Adrenal gland (tissue), 5 donors: ENCODE measurements at regions not wholly inside any gene's neighbourhood (a gene's known extent, or its start where the extent isn't known, plus 50 kb on each side); places are given as distances from the start of the nearest gene placed in this dataset.

Source experiments
- POLR2A ChIP-seq, 2 donors: fragments of 450-650 bp; IDR thresholded peaks; one replicate each; pipeline ENCODE4 v1.6.1; 2017; ENCODE audit warnings: antibody characterized with exemption in 2 of 2, mild to moderate bottlenecking in 2 of 2, moderate library complexity in 1 of 2
- TF ChIP-seq, protein P1 (sequence below), 6 experiments: fragments of 450-650 bp in 4 of 6; fragments of 200-600 bp in 2 of 6; sonication (generic) in 1 of 6; IDR thresholded peaks; 1 replicate in 5 of 6; 2 replicates in 1 of 6; pipeline versions ENCODE4 v1.5.1 to v1.8.0; 2016 to 2021; ENCODE audit warnings: antibody characterized with exemption in 6 of 6, mild to moderate bottlenecking in 2 of 6, moderate library complexity in 1 of 6
- donor health status: DM: no; HTN: no; CAD: no.

DNA sequence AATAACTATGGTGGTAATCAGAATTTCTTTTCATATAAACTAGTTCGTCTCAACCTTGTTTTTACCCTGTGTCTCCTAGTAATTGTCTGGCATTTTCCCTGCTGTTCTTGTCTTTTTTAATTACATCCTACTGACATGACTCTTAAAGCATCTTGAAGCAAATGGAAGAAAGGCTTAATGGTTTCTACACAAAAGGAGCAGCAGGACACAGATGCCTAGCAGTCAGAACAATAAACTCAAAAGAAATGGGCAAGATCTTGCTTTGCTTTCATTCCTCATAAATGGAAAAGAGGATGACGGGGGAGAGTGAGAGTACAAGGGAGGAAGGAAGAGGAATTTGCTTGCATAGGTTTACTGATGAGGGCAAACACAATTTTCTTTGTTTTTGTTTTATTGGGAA, 293.2 kb upstream of the EMCN start:
- no peak for TF ChIP-seq POLR2A (IDR thresholded peaks at IDR 0.05)
- TF ChIP-seq, protein P1, sequence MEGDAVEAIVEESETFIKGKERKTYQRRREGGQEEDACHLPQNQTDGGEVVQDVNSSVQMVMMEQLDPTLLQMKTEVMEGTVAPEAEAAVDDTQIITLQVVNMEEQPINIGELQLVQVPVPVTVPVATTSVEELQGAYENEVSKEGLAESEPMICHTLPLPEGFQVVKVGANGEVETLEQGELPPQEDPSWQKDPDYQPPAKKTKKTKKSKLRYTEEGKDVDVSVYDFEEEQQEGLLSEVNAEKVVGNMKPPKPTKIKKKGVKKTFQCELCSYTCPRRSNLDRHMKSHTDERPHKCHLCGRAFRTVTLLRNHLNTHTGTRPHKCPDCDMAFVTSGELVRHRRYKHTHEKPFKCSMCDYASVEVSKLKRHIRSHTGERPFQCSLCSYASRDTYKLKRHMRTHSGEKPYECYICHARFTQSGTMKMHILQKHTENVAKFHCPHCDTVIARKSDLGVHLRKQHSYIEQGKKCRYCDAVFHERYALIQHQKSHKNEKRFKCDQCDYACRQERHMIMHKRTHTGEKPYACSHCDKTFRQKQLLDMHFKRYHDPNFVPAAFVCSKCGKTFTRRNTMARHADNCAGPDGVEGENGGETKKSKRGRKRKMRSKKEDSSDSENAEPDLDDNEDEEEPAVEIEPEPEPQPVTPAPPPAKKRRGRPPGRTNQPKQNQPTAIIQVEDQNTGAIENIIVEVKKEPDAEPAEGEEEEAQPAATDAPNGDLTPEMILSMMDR (IDR thresholded peaks at IDR 0.05) = no peak
